Stimulated activated CD4-positive, alpha-beta T cell treated with anti-CD3 and anti-CD28 coated beads, Interleukin-1b, Interleukin-23, amount 100 ng/mL, for 48 hours (primary cell): ENCODE measurements at regions not wholly inside any gene's neighbourhood (a gene's known extent, or its start where the extent isn't known, plus 50 kb on each side); places are given as distances from the start of the nearest gene placed in this dataset.

Source experiments
- DNase-seq: peaks from one replicate; pipeline ENCODE4 v3.0.0-alpha.2; 2020

GRCh38 chr2:121860758-121861227 is 105.3 kb downstream of the TSN start:
- DNase-seq: no peak

DNA sequence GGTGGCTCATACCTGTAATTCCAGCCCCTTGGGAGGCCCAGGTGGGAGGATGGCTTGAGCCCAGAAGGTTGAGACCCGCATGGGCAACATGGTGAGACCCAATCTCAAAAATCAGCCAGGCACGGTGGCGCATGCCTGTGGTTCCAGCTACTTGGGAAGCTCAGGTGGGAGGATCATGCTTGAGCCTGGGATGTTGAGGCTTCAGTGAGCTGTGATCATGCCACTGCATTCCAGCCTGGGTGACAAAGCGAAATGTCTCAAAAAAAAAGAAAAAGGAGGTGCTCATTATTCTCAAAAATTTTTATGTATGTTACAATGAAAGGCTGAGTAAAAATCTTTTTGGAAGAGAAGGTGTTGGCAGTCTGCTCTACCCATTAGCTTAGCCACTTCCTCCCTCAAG is 106.8 kb downstream of the TSN start:
- DNase-seq: no peak

DNA sequence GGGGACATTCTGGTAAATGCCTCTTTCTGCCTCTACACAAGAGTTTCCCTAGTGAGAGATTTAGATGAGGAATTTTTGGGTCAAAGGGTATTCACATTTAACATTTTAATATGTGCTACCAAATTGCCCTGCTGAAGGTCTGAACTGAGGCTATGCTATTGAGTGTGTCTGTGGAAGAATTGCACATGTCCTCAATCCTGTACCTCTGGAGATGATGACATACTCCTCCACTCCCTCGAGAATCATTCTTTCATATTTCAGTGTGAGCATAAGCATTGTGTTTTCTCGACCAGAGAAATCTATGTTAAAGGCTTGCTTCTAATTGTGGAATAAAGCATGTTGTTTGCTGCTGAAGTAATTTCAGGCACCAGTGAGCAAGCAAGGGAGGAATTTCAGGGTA is 110.5 kb downstream of the TSN start:
- no peak for DNase-seq

DNA sequence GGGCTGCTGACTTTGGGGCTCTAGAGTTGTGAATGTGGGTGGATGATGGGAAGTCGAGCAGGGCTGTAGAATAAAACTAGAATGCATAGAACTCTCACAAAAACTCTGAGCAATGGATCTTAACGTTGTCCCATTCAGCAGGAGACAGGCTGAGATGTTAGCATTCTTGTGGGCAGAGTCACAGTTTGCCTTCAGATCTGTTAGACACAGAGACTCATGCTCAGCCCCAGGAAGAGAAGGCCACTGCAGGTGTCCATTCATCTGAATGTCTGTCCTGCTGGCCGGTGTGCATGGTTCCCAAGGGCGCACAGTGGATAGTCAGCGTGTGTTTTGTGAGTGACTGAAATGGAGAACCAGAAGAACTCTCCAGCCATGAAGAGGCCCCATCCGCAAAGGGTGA is 111.3 kb downstream of the TSN start:
- no peak for DNase-seq

DNA sequence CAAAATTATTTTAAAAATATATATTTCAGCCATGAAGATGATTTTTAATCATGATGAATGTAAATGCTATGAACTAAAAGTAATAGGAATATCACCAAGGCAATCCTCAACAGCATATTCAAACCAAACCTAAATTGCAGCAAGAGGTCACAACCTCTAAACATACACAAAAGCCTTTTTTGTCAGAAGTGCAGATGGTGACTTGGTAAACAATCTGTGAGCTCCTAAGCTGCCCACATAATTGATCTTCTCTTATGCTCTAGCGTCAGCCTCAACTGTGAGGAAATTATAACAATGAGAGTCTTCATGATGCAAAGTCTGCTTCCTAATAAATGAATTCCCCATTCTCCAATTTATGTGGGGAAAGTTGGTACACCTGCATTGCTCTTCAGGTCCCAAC is 113.2 kb downstream of the TSN start:
- no peak for DNase-seq

DNA sequence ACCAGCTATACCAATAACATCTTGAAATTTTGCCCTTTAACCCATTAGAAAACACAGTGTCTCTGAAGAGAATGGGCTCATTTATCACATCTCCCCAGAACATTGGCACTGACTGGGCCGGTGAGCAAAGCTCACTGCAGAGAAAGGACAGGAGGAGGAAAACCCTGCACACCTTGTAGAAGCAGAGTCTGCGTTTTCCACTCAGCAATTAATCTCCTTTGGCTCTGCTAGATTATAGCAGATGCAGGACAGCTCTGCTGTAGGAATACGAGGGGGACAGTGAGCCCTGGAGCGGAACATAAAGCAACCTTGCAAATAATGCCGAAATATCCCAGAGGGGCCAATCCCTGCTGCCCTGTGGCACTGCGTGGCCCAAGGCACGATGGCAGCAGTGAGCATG is 113.9 kb downstream of the TSN start:
- DNase-seq: no peak

- no peak for DNase-seq
These were observed 114.4 kb downstream of the TSN start for GRCh38 chr2:121869873-121870272.

DNA sequence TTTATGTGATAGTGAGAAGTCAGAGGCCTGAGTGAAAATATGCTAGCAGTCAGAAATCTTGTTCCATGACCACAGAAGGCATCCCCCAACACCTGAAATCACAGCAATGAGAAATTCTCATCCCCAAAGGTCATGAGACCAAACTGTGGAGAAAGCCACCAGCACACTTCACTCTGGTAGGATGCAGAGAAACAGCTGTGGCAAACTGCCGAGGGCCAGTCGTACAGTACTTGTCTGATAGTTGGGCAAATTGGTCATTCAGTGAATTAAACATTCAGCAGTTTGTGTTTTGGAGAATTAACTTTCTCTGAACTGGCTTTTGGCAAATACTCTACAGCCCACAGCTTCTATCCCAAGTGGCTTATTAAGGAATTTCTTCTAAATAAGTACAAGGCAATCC is 117.2 kb downstream of the TSN start:
- DNase-seq: no peak

DNA sequence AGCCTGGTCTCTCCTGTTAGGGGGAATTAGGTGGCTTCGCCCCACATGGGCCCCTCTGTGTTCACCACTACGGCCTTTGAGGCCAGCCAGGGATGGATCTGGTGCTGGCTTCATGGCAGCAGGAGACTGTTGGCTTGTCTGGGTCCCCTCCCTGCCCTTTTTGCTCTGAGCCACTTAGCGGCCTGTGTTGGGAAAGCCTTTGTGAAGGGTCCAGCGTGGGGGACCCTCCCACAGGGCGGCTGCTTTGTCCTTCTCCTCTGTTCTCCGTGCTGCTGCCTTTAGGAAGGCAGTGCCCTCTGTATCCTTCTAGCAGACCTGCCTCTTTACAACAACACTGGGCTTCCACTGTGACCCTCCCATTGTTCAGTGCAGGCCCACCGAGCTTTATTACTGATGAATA is 118.4 kb downstream of the TSN start:
- DNase-seq: no peak

GRCh38 chr2:121875585-121876185 is 120.2 kb downstream of the TSN start:
- no peak for DNase-seq

- no peak for DNase-seq
These were observed 121.9 kb downstream of the TSN start for GRCh38 chr2:121877366-121877765.

- DNase-seq: no peak
These were observed 124.8 kb downstream of the TSN start for GRCh38 chr2:121880283-121880682.

GRCh38 chr2:121881038-121881437 is 125.6 kb downstream of the TSN start:
- DNase-seq: no peak

DNA sequence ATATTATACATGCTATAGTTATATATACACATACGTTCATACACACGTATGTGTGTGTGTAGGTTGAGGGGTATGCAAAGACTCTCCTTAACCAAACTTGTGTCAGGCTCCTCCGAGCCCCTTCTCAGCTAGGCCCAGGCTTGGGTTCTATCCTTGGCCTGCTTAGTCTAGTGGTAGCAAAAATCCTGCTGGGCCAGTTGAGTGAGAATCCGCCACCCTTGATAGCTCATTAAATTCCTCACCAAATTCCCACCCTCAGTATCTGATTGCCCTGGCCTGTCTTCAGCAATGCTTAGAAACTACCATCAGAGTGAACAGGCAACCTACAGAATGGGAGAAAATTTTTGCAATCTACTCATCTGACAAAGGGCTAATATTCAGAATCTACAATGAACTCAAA is 126.5 kb downstream of the TSN start:
- no peak for DNase-seq

DNA sequence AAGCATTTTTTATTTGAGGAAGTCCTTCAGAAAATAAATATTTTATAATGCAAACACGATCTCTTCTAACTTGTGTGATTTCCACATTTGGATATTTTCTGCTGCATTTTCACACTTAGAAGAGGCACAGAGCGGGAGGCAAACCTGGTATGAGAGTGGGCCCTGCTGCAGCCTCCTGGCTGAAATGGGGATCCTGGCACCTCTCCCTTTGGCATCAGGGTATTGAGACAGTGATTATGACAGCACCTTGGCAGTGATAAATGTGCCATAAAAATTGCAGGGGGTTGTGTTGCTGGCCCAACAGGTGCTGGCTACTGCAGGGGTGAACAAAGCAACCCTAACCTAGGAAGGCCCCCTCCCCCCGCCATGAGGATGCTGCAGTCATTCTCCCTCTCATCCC is 128.6 kb downstream of the TSN start:
- DNase-seq: no peak

GRCh38 chr2:121884511-121884921 is 129.1 kb downstream of the TSN start:
- no peak for DNase-seq

- DNase-seq: no peak
These were observed 130.6 kb downstream of the TSN start for GRCh38 chr2:121886059-121886458.

GRCh38 chr2:121887513-121888188 is 132.2 kb downstream of the TSN start:
- DNase-seq: no peak

DNA sequence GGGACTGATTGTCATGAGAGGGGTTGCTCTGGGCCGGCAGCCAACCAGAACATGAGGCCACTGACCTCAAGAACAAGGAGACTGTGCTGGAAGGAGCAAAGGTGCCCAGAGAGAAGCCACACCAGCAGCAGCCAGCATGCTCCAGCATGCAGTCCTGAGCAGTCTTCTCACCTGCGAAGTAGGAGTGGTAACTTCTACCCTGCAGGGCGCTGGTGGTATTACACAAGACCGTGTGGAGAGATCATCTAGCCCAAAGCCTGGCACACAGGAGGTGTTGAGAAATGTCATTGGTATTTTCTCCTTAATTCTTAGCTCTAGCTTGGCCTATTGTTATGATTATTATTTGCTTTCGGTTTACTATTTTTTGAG is 132.7 kb downstream of the TSN start:
- DNase-seq: no peak

DNA sequence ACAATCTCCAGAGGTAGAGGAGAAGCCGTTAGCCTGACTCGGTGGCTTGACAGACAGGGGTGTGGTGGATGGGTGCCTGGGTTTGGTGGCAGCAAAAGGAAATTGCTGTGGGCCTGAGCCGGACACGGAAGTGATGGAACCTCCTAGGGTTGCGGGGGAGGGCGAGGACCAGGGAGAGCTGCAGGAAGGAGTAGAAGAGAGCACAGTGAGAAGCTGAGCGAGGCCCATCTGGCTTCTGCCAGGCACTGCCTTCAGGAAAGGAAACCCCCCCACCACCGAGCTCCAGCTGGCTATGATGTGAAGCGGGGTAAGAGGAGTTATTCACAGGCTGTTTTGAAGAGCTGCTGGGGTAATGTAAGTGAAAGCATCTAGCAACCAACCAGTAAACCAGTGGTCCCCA is 134.6 kb downstream of the TSN start:
- DNase-seq: no peak

DNA sequence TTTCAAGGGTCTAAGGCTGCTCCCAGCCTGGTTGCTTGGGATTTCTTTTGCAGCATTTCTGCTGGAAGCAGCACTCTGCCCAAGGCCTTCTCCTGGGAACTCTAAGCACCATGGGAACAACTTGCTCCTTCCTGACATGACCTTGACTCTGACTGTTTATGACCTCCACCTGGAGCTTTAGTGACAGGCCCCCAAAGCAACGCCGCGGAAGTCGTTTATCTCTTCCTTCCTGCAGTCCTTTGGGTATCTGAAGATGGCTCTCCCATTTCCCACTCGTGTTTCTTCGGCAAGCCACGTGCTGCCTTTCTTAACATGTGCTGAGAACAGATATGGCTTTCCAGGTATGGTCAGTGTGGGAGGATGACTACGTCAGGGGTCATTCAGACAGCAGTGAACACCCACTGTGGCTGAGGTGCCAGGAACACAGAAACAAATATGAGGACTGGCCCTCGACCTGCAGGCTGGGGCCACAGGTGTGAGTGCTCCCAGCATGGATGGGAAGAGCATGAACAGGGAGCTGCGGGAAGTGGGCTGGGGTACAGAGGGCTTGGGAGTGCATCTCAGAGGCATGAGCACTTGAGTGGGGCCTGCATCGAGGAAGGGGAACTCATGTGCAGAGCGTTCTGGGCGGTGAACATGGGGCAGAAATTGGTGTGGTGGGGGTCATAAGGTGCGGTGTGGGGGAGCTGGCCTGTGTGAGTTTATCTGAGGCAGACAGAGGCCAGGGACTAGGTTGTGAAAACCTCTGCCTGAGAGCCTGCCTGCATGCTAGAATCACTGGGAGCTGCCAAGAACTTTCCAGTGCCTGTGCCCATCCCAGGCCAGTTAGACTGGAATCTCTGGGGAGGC is 140.5 kb downstream of the TSN start:
- DNase-seq: no peak

- peak; percentile 25 for DNase-seq
These were observed 142.0 kb downstream of the TSN start for GRCh38 chr2:121897335-121897970.

GRCh38 chr2:121898483-121898882 is 143.0 kb downstream of the TSN start:
- DNase-seq: no peak

- DNase-seq: no peak
These were observed 144.9 kb downstream of the TSN start for GRCh38 chr2:121900391-121900790.
